A549 (cell line): ENCODE measurements at regions not wholly inside any gene's neighbourhood (a gene's known extent, or its start where the extent isn't known, plus 50 kb on each side); places are given as distances from the start of the nearest gene placed in this dataset.
"Not testable (repeated sequence)": the region's sequence is repeated elsewhere in the genome, so short reads cannot be mapped to it uniquely, and the experiment has no call there.

Experiments used
- ATAC-seq, 2 experiments: fragments of 200-7000 bp in 1 of 2; fragments of >200 bp in 1 of 2; cut with Nextera tagmentation in 1 of 2; cut with Tn5 transposase in 1 of 2; 3 replicates each; pipeline versions ENCODE4 v1.8.0 to v1.9.1; 2018 to 2020; ENCODE audit warnings: mild to moderate bottlenecking in 1 of 2, moderate library complexity in 1 of 2
- CTCF ChIA-PET: fragments of 300-600 bp; sonication (Branson Sonifier 250); formaldehyde crosslinking; extraction: SDS; loops from one replicate; lab custom pipeline; 2021; ENCODE audit warnings: antibody characterized with exemption, inconsistent platforms; lab: Yijun Ruan, JAX
- POLR2A ChIA-PET: fragments of 350-600 bp; formaldehyde crosslinking; extraction: SDS; loops from one replicate; lab custom pipeline; 2021; ENCODE audit warnings: antibody characterized with exemption, inconsistent platforms; lab: Yijun Ruan, JAX
- DNase-seq, 2 experiments: peaks; one replicate each; pipeline versions ENCODE4 v3.0.0 to v3.0.0-alpha.2; 2011 to 2016; ENCODE audit warnings: low read depth in 1 of 2, low spot score in 1 of 2
- FAIRE-seq: peaks from 2 replicates; lab custom pipeline; 2011; peaks lifted over from hg19 to GRCh38; lab: Jason Lieb, UNC
- H3K27ac ChIP-seq, 2 experiments: fragments of >200 bp; sonication (Bioruptor Twin); formaldehyde crosslinking; 3 replicates each; pipeline ENCODE4 v1.5.1; 2016 to 2017
- H3K4me1 ChIP-seq: fragments of >200 bp; sonication (Bioruptor Twin); formaldehyde crosslinking; 3 replicates; pipeline ENCODE4 v1.6.1; 2016
- H3K4me2 ChIP-seq: fragments of >200 bp; sonication (Bioruptor Twin); formaldehyde crosslinking; 3 replicates; pipeline ENCODE4 v1.6.1; 2016
- H3K4me3 ChIP-seq: fragments of >200 bp; sonication (Bioruptor Twin); formaldehyde crosslinking; 3 replicates; pipeline ENCODE4 v1.5.1; 2016
- H3K9me3 ChIP-seq: fragments of >200 bp; sonication (Bioruptor Twin); formaldehyde crosslinking; 3 replicates; pipeline ENCODE4 v1.6.1; 2016
- WGBS: methylation state at CpG from one replicate; pipeline ENCODE4 v1.1.6; 2017; ENCODE audit errors: missing lambda C conversion rate; 5-methylcytosine and 5-hydroxymethylcytosine counted together

DNA sequence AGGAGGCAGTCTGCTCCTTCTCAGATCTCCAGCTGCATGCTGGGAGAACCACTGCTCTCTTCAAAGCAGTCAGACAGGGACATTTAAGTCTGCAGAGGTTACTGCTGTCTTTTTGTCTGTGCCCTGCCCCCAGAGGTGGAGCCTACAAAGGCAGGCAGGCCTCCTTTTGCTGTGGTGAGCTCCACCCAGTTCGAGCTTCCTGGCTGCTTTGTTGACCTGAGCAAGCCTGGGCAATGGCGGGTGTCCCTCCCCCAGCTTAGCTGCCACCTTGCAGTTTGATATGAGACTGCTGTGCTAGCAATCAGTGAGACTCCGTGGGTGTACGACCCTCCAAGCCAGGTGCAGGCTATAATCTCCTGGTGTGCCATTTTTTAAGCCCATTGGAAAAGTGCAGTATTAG lies 52.3 kb upstream of the HCN1 start:
- H3K4me3 ChIP-seq, H3K4me2 ChIP-seq, DNase-seq, CTCF ChIA-PET, ATAC-seq, FAIRE-seq, POLR2A ChIA-PET, H3K4me1 ChIP-seq, H3K9me3 ChIP-seq, H3K27ac ChIP-seq: not testable (repeated sequence)
- 3% methylated on average over 4 of the region's 4 CpGs for WGBS
